ENCODE measurements at regions not wholly inside any gene's neighbourhood (a gene's known extent, or its start where the extent isn't known, plus 50 kb on each side); places are given as distances from the start of the nearest gene placed in this dataset.

DNA sequence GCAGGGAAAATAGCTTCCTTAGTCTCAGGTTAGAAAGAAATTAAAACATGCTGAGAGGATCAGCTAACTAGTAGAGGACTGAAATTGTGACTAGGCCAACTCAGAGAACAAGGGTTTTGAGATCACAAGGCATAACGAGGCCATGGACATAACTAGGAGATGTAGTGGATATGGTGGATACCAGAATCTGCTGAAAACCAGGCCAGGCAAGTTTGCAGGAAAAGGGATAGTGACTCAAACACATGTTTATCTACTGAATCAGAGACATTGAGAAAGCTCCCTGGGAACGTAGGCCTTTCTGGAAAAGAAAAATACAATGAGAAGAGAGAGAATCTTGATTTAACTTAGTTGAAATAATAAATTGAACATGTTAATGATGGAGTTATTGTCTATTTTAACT, 326.5 kb upstream of the GBE1 start:
- DNase-seq (ENCODE audit: low read depth), result no peak

DNA sequence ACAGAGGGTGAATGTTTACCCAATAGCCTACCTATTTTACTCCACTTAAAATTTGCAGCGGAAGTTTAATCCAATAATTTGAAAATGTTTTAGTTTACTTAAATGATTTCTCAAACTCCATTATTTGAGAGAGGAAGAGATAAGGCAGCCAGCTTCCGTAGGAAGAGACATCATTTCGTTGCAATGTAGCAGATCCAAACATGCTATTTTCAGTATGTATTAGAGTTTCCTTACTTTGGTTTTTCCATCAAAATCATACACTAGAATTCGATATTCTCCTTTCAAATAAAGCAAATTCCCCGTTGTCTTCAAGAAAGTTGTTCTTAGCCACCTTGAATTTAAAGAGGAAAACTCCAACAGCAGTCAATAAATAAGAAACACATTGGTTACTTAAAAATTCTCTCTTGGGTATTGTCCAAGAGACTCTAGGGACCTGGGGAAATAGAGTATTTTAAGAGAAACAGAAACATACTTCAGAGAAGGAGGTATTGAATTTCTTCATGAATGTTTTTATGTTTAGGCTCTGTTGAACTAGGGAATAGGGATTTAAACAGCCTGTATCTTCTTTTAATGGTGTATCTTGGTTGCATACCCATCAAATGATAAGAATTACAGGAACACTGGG, 324.5 kb upstream of the GBE1 start:
- no peak for DNase-seq (ENCODE audit: low read depth)

DNA sequence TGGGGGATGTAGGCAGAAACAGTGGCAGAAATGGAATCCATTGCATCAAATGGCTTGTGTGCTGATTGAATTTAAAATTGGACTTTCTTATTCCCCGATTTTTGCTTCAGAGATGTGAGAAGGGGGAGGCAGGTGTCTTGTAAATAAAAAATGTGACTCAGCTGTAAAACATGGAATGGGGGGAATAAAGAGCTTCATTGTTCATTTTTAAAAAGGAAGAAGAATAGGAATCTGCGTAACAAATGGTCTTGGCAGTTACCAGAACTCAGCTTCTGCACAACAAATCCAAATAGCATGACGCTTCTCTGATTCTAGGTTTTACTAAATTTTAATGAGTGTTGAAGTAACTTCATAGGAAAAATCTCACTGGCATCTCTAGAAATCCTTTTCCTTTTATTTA, 323.9 kb upstream of the GBE1 start:
- DNase-seq (ENCODE audit: low read depth), result no peak

DNA sequence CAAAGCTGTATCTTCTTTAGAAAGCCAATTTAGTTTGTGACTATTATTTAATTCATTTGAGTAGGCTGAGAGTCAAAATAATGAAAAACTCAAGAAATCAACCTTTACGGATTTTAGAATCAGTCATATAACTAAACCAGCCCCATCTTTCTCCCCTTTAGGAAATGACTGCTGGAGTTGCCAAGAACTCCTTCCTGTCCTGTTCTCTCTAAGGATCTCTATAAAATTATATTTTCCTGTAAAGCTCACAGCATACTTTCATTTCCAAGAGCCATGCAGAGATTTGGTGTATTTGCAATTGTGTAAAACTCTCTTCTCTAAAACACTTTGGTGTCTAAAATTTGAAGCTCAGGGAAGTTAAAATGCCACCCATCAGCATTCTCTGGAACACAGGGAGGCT, 323.4 kb upstream of the GBE1 start:
- DNase-seq (ENCODE audit: low read depth), result no peak

- no peak for DNase-seq (ENCODE audit: low read depth)
Measured at GRCh38 chr3:82082796-82083195, 321.4 kb upstream of the GBE1 start.

GRCh38 chr3:82081351-82081750, 319.9 kb upstream of the GBE1 start:
- no peak for DNase-seq (ENCODE audit: low read depth)

GRCh38 chr3:82080792-82081191, 319.3 kb upstream of the GBE1 start:
- DNase-seq (ENCODE audit: low read depth), result no peak

GRCh38 chr3:82080261-82080660, 318.8 kb upstream of the GBE1 start:
- no peak for DNase-seq (ENCODE audit: low read depth)

- no peak for DNase-seq (ENCODE audit: low read depth)
Measured at GRCh38 chr3:82079335-82079890, 318.0 kb upstream of the GBE1 start.

DNA sequence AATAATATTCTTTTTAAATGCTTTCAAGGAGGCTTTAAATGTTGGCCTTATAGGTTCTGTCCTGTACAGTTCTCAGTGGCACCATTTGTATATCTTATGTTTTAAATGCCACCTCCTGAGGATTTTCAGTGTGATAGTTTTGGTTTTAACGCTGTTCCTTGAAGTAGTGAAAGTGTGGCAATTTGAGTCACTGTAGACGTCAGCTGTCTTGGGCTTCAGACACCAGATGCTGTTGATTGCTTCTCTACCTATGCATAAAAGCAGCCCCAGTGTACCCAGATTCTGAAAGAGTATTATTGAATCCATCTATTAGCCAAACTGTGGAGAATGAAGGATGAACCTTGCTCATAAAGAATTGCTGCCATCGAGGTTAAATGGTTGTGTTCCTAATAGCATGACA, 316.8 kb upstream of the GBE1 start:
- DNase-seq (ENCODE audit: low read depth), result no peak

GRCh38 chr3:82067420-82067819, 306.0 kb upstream of the GBE1 start:
- no peak for DNase-seq (ENCODE audit: low read depth)

DNA sequence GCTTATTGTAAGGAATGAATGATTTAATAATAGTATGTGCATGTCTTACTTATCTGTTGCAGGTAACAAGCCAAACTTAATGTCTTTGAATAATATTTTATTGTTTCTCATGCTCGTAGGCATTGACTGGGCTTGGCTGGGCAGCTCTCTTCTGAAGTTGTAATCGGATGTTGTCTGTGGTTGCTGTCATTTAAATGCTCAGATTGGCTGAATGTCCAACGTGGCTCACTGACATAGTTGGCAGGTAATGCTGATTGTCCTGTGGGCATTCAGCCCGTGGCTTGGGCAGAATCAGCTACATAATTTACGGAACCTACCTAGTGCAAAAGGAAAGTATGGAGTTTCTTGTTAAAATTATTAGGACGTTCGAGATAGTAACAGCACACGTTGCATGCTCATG, 297.4 kb upstream of the GBE1 start:
- DNase-seq (ENCODE audit: low read depth), result no peak

- no peak for DNase-seq (ENCODE audit: low read depth)
Measured at GRCh38 chr3:82055792-82056191, 294.3 kb upstream of the GBE1 start.

DNA sequence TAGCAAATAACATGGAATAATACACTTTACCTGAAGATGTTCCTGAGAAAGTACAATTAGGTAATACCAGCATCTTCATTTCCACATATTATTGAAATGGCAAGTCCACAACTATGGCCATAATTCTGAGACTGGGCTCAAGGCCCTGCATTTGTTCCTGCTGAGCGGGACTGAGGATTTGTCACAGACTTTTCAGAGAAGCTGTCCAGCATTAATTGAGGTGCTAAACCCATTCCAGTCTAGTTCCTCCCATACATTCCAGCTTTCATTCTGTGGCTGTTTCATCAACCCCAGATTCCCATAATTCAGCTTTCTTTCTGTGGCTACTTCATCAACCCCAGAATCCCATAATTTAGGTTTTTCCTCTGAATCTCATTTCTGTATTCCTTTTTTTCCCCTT, 293.4 kb upstream of the GBE1 start:
- no peak for DNase-seq (ENCODE audit: low read depth)

GRCh38 chr3:82053236-82053635, 291.8 kb upstream of the GBE1 start:
- no peak for DNase-seq (ENCODE audit: low read depth)

DNA sequence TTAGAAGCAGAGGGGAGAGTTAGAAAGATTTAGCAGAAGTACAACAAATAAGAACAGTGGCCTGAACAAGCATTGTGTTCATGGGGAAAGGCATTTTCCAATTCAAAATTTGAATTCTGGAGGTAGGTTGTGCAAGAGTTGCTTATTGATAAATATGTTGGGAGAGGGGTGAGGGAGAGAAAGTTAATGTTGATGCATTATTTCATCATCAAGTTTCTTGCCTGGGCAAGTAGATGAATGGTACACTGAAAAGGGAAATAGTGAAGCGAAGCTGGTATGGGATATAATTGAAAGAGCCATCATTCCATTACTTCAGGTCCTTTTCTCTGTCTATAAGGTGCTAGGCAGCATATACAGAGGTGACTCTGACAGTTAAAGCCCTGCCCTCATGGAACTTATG, 288.9 kb upstream of the GBE1 start:
- no peak for DNase-seq (ENCODE audit: low read depth)

DNA sequence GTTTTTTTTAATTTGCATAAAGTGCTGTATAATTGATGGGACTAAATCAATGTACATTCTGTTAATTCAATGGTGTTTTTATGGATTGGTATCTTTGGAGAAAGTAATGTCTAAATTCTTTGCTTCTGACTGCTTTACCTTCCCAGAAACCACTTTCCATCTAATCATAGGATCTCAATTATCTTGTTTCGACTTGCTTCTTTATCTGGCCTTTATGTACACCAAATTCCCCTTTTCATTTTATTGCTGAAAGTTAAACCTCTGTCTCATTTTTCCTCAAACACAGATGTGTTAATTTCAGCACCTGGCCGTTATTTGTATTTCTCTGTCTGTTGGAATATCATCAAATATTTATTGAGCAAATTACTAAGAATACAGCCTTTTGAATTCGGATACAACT, 287.3 kb upstream of the GBE1 start:
- DNase-seq (ENCODE audit: low read depth), result no peak

GRCh38 chr3:82044930-82045705, 283.7 kb upstream of the GBE1 start:
- no peak for DNase-seq (ENCODE audit: low read depth)

- no peak for DNase-seq (ENCODE audit: low read depth)
Measured at GRCh38 chr3:82038556-82038955, 277.1 kb upstream of the GBE1 start.

GRCh38 chr3:82033186-82033585, 271.7 kb upstream of the GBE1 start:
- DNase-seq (ENCODE audit: low read depth), result no peak

GRCh38 chr3:82031596-82031995, 270.2 kb upstream of the GBE1 start:
- DNase-seq (ENCODE audit: low read depth), result no peak

GRCh38 chr3:82030916-82031315, 269.5 kb upstream of the GBE1 start:
- DNase-seq (ENCODE audit: low read depth), result no peak

DNA sequence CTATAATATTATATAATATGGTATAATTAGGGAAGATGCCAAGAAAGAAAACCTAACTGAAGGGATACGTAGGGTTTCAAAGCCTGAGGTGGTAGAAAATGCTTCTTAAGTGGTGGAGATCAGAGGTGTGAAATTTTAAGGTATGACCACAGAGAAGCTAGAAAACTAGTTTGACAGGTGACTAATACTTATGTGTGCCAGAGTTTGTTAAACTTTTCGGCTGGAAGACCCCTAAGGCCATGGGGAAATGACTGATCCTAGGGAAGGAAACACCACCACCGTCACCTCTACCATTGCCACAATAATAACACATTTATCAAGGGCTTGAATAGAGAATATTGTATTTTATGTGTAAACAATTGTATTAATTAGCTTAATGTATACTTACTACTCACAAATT, 261.4 kb upstream of the GBE1 start:
- DNase-seq (ENCODE audit: low read depth), result no peak

DNA sequence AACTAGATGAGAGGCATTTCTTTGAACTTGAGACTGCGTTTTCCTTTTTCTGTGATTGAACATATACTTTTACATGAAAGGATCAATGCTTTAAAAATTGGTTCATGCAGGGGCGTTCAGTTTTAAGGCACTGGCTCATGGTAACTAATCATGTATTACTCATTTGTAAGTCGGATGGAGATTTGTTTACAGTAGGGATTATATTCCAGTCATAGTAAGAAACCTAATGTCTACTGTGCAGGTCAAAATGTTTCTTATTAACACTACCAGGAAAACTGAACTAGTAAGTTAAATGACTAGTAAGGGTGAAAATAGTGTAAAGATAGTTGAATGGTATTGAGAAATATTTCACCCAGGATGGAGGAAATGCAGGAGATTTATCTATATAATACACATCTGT, 258.8 kb upstream of the GBE1 start:
- no peak for DNase-seq (ENCODE audit: low read depth)
